Lung (tissue), 11 donors: ENCODE measurements at regions not wholly inside any gene's neighbourhood (a gene's known extent, or its start where the extent isn't known, plus 50 kb on each side); places are given as distances from the start of the nearest gene placed in this dataset.

Experiments used
- ATAC-seq: fragments of 200-7000 bp; cut with Tn5 transposase; one replicate; pipeline ENCODE4 v1.9.1; 2020; ENCODE audit warnings: moderate number of reproducible peaks; ENCODE audit not compliant: insufficient read depth, low FRiP score
- DNase-seq, 3 donors: peaks; one replicate each; pipeline ENCODE4 v3.0.0-alpha.2; 2013 to 2017
- H3K27ac ChIP-seq, 2 donors: one replicate each; pipeline ENCODE4 v1.5.1; 2013; ENCODE audit warnings: mild to moderate bottlenecking in 2 of 2, moderate library complexity in 2 of 2, control low read depth in 1 of 2, inconsistent platforms in 1 of 2, low read depth in 1 of 2, low read length in 1 of 2
- H3K27me3 ChIP-seq, 3 donors: one replicate each; pipeline ENCODE4 v1.5.1; 2013; ENCODE audit warnings: low read length in 2 of 3; ENCODE audit not compliant: control insufficient read depth in 3 of 3, insufficient read depth in 3 of 3
- H3K36me3 ChIP-seq, 4 donors: one replicate each; pipeline ENCODE4 v1.5.1; 2013; ENCODE audit warnings: low read length in 4 of 4, mild to moderate bottlenecking in 1 of 4, moderate library complexity in 1 of 4; ENCODE audit not compliant: control insufficient read depth in 4 of 4, insufficient read depth in 4 of 4
- H3K4me1 ChIP-seq, 5 donors: one replicate each; pipeline ENCODE4 v1.5.1; 2013; ENCODE audit warnings: low read length in 5 of 5, mild to moderate bottlenecking in 2 of 5, moderate library complexity in 1 of 5; ENCODE audit not compliant: control insufficient read depth in 5 of 5, insufficient read depth in 5 of 5
- H3K4me3 ChIP-seq: one replicate; pipeline ENCODE4 v1.5.1; 2013; ENCODE audit warnings: mild to moderate bottlenecking, control low read depth, moderate library complexity
- H3K9ac ChIP-seq, 2 donors: one replicate each; pipeline ENCODE4 v1.5.1; 2013; ENCODE audit warnings: low read length in 2 of 2, control low read depth in 1 of 2; ENCODE audit not compliant: insufficient read depth in 1 of 2
- H3K9me3 ChIP-seq, 4 donors: one replicate each; pipeline ENCODE4 v1.5.1; 2013; ENCODE audit warnings: low read length in 3 of 4, mild to moderate bottlenecking in 1 of 4, moderate library complexity in 1 of 4; ENCODE audit not compliant: control insufficient read depth in 4 of 4, insufficient read depth in 3 of 4
- CTCF ChIP-seq: IDR thresholded peaks from 2 replicates; pipeline ENCODE4 v1.5.1; 2012; ENCODE audit warnings: mild to moderate bottlenecking; ENCODE audit errors: control extremely low read depth, extremely low read depth
- WGBS, 2 donors: extraction: QIAGEN DNeasy Blood & Tissue Kit; methylation state at CpG; one replicate each; pipeline ENCODE4 v1.1.7; 2013; 5-methylcytosine and 5-hydroxymethylcytosine counted together
- donor health status: control.
- donor health status: control.
- donor health status: Bipolar disorder and iron deficiency.
- donor health status: healthy.
- donor health status: DM: yes; HTN: yes; CAD: no.

GRCh38 chrX:40422021-40422420 lies 158.7 kb upstream of the ATP6AP2 start:
- ATAC-seq, result no peak

GRCh38 chrX:40420899-40421729 lies 159.7 kb upstream of the ATP6AP2 start:
- peaks cover 0 to 12% (median 2%) of the 10 kb centered on the region in 4 donors for H3K9me3 ChIP-seq
- DNase-seq (no peak), ATAC-seq (no peak)
- H3K9ac ChIP-seq, result no peak overlapping the region
- H3K36me3 ChIP-seq, result no peaks in the 10 kb centered on the region
- no peak for TF ChIP-seq CTCF
- 81 to 89% methylated on average over 9 of the region's 9 CpGs for WGBS, 2 donors
- H3K4me3 ChIP-seq, result no peak overlapping the region
- H3K27me3 ChIP-seq, result peaks cover 0 to 5% (median 0%) of the 10 kb centered on the region in 3 donors
- H3K27ac ChIP-seq, result no peak overlapping the region
- peaks cover 0 to 1% (median 0%) of the 10 kb centered on the region in 5 donors for H3K4me1 ChIP-seq

More at GRCh38 chrX:40422021-40422420, 158.7 kb upstream of the ATP6AP2 start:
- H3K4me1 ChIP-seq, result peaks cover 0 to 1% (median 0%) of the 10 kb centered on the region in 5 donors
- no peak for DNase-seq
- no peak for TF ChIP-seq CTCF
- 84 to 98% methylated on average over 2 of the region's 2 CpGs for WGBS, 2 donors
- H3K9ac ChIP-seq, result no peak overlapping the region
- H3K4me3 ChIP-seq, result no peak overlapping the region
- no peaks in the 10 kb centered on the region for H3K36me3 ChIP-seq
- H3K9me3 ChIP-seq, result peaks cover 0 to 12% (median 3%) of the 10 kb centered on the region in 4 donors
- H3K27ac ChIP-seq, result no peak overlapping the region
- peaks cover 0 to 5% (median 0%) of the 10 kb centered on the region in 3 donors for H3K27me3 ChIP-seq

- Histone ChIP-seq H3K9ac (no peak overlapping the region), H3K9me3 (peaks cover 0 to 6% (median 2%) of the 10 kb centered on the region in 4 donors), H3K36me3 (no peaks in the 10 kb centered on the region), H3K27me3 (peaks cover 0 to 5% (median 3%) of the 10 kb centered on the region in 3 donors), H3K4me3 (no peak overlapping the region), H3K4me1 (peaks cover 0 to 1% (median 0%) of the 10 kb centered on the region in 5 donors), H3K27ac (no peak overlapping the region)
- TF ChIP-seq CTCF, result no peak
- ATAC-seq, result no peak
- WGBS, 2 donors, result 73 to 93% methylated on average over 2 to 3 of the region's 3 CpGs
- DNase-seq, result no peak
Observed at GRCh38 chrX:40418813-40419195, 162.0 kb upstream of the ATP6AP2 start.
